ENCODE measurements at regions not wholly inside any gene's neighbourhood (a gene's known extent, or its start where the extent isn't known, plus 50 kb on each side); places are given as distances from the start of the nearest gene placed in this dataset.

GRCh38 chr19:28333909-28334308, 879.0 kb downstream of the UQCRFS1 start:
- 20% methylated on average over 1 of the region's 5 CpGs for WGBS (ENCODE audit: insufficient coverage, low coverage, low lambda C conversion rate, missing lambda C conversion rate)
- H3K36me3 ChIP-seq, result no peaks in the 10 kb centered on the region
- no peak for TF ChIP-seq POLR2A (IDR thresholded peaks at IDR 0.05)
- TF ChIP-seq CTCF (IDR thresholded peaks at IDR 0.05), result no peak
- H3K9me3 ChIP-seq, result no peaks in the 10 kb centered on the region
- no peak overlapping the region for H3K4me3 ChIP-seq
- no peaks in the 10 kb centered on the region for H3K27me3 ChIP-seq
- no peak overlapping the region for H3K27ac ChIP-seq
- no peaks in the 10 kb centered on the region for H3K4me1 ChIP-seq
- no peak for ATAC-seq
- intact Hi-C loops (cut with DNase I), result no loop called here
- DNase-seq, result no peak

GRCh38 chr19:28332886-28333285, 880.1 kb downstream of the UQCRFS1 start:
- Histone ChIP-seq H3K9me3 (no peaks in the 10 kb centered on the region), H3K4me1 (no peaks in the 10 kb centered on the region), H3K4me3 (no peak overlapping the region), H3K36me3 (no peaks in the 10 kb centered on the region), H3K27ac (no peak overlapping the region), H3K27me3 (no peaks in the 10 kb centered on the region)
- WGBS (ENCODE audit: insufficient coverage, low coverage, low lambda C conversion rate, missing lambda C conversion rate), result 79% methylated on average over 2 of the region's 2 CpGs
- ATAC-seq (no peak), DNase-seq (no peak)
- intact Hi-C loops (cut with DNase I), result no loop called here
- TF ChIP-seq POLR2A (IDR thresholded peaks at IDR 0.05) (no peak), CTCF (IDR thresholded peaks at IDR 0.05) (no peak)

GRCh38 chr19:28332351-28332750, 880.6 kb downstream of the UQCRFS1 start:
- intact Hi-C loops (cut with DNase I), result no loop called here
- Histone ChIP-seq H3K4me3 (no peak overlapping the region), H3K36me3 (no peaks in the 10 kb centered on the region), H3K27ac (no peak overlapping the region), H3K4me1 (no peaks in the 10 kb centered on the region), H3K27me3 (no peaks in the 10 kb centered on the region), H3K9me3 (no peaks in the 10 kb centered on the region)
- DNase-seq, result no peak
- WGBS (ENCODE audit: insufficient coverage, low coverage, low lambda C conversion rate, missing lambda C conversion rate), result 74% methylated on average over 3 of the region's 3 CpGs
- no peak for ATAC-seq
- TF ChIP-seq CTCF (IDR thresholded peaks at IDR 0.05), result no peak
- TF ChIP-seq POLR2A (IDR thresholded peaks at IDR 0.05), result no peak

- ATAC-seq, result no peak
- no peak overlapping the region for H3K27ac ChIP-seq
- H3K4me3 ChIP-seq, result no peak overlapping the region
- intact Hi-C loops (cut with DNase I), result no loop called here
- 47% methylated on average over 4 of the region's 7 CpGs for WGBS (ENCODE audit: insufficient coverage, low coverage, low lambda C conversion rate, missing lambda C conversion rate)
- no peaks in the 10 kb centered on the region for H3K27me3 ChIP-seq
- H3K9me3 ChIP-seq, result no peaks in the 10 kb centered on the region
- H3K4me1 ChIP-seq, result no peaks in the 10 kb centered on the region
- TF ChIP-seq CTCF (IDR thresholded peaks at IDR 0.05), result no peak
- no peaks in the 10 kb centered on the region for H3K36me3 ChIP-seq
- no peak for DNase-seq
Measured at GRCh38 chr19:28331596-28331995, 881.4 kb downstream of the UQCRFS1 start.

GRCh38 chr19:28330831-28331230, 882.1 kb downstream of the UQCRFS1 start:
- H3K4me3 ChIP-seq, result no peak overlapping the region
- WGBS (ENCODE audit: insufficient coverage, low coverage, low lambda C conversion rate, missing lambda C conversion rate), result 27% methylated on average over 1 of the region's 1 CpG
- no peak for TF ChIP-seq CTCF (IDR thresholded peaks at IDR 0.05)
- TF ChIP-seq POLR2A (IDR thresholded peaks at IDR 0.05), result no peak
- H3K27ac ChIP-seq, result no peak overlapping the region
- no peaks in the 10 kb centered on the region for H3K9me3 ChIP-seq
- H3K27me3 ChIP-seq, result no peaks in the 10 kb centered on the region
- DNase-seq, result no peak
- no peaks in the 10 kb centered on the region for H3K4me1 ChIP-seq
- no peaks in the 10 kb centered on the region for H3K36me3 ChIP-seq
- intact Hi-C loops (cut with DNase I), result no loop called here
- ATAC-seq, result no peak
